DOHH2 (cell line): ENCODE measurements at regions not wholly inside any gene's neighbourhood (a gene's known extent, or its start where the extent isn't known, plus 50 kb on each side); places are given as distances from the start of the nearest gene placed in this dataset.

Experiments
- H3F3A ChIP-seq: fragments of 200-600 bp; sonication (generic), shearing (Covaris generic); 2 replicates; pipeline ENCODE4 v1.6.0; 2016; ENCODE audit warnings: antibody characterized with exemption, mild to moderate bottlenecking; ENCODE audit not compliant: control insufficient read depth, insufficient read depth
- H3K27ac ChIP-seq: fragments of 200-600 bp; sonication (generic); 2 replicates; pipeline ENCODE4 v1.5.1; 2014; ENCODE audit warnings: low read depth, mild to moderate bottlenecking, low read length, moderate library complexity
- H3K27me3 ChIP-seq: fragments of 200-600 bp; sonication (generic); 2 replicates; pipeline ENCODE4 v1.6.1; 2014; ENCODE audit warnings: mild to moderate bottlenecking, low read length, mixed read lengths; ENCODE audit not compliant: control insufficient read depth
- H3K36me3 ChIP-seq: fragments of 200-600 bp; sonication (generic); 2 replicates; pipeline ENCODE4 v1.6.1; 2014; ENCODE audit warnings: mild to moderate bottlenecking, low read length, moderate library complexity, mixed read lengths; ENCODE audit not compliant: control insufficient read depth
- H3K4me1 ChIP-seq: fragments of 200-600 bp; sonication (generic); 2 replicates; pipeline ENCODE4 v1.6.1; 2014; ENCODE audit warnings: mild to moderate bottlenecking, low read length, mixed read lengths; ENCODE audit not compliant: control insufficient read depth
- H3K4me2 ChIP-seq: fragments of 200-600 bp; sonication (generic); 2 replicates; pipeline ENCODE4 v1.6.0; 2014; ENCODE audit warnings: mild to moderate bottlenecking, low read length, moderate library complexity
- H3K4me3 ChIP-seq: fragments of 200-600 bp; sonication (generic); 2 replicates; pipeline ENCODE4 v1.5.1; 2014; ENCODE audit warnings: mild to moderate bottlenecking, low read length, mixed read lengths
- H3K79me2 ChIP-seq: fragments of 200-600 bp; sonication (generic); 2 replicates; pipeline ENCODE4 v1.6.1; 2014; ENCODE audit warnings: mild to moderate bottlenecking, low read length, mixed read lengths; ENCODE audit not compliant: control insufficient read depth
- H3K9me2 ChIP-seq: fragments of 200-600 bp; sonication (generic); replicated peaks from 2 replicates; pipeline ENCODE4 v1.6.1; 2014; ENCODE audit warnings: mild to moderate bottlenecking, low read length, mixed read lengths; ENCODE audit not compliant: control insufficient read depth
- H3K9me3 ChIP-seq: fragments of 200-600 bp; sonication (generic); 2 replicates; pipeline ENCODE4 v1.6.1; 2014; ENCODE audit warnings: antibody characterized with exemption, low read length, mixed read lengths; ENCODE audit not compliant: control insufficient read depth, insufficient read depth
- H4K20me1 ChIP-seq: fragments of 200-600 bp; sonication (generic); 2 replicates; pipeline ENCODE4 v1.6.0; 2014; ENCODE audit warnings: low read depth, mild to moderate bottlenecking, antibody characterized with exemption, low read length, moderate library complexity; ENCODE audit not compliant: control insufficient read depth, insufficient read depth
- EZH2phosphoT487 ChIP-seq: fragments of 200-600 bp; sonication (generic); IDR thresholded peaks from 2 replicates; pipeline ENCODE4 v1.6.1; 2017; ENCODE audit warnings: borderline replicate concordance, mild to moderate bottlenecking, antibody characterized with exemption, low read length, moderate library complexity, mixed read lengths
- TF ChIP-seq, protein P1 (sequence below): fragments of 200-600 bp; sonication (generic); IDR thresholded peaks from one replicate; pipeline ENCODE4 v1.5.1; 2014; ENCODE audit warnings: antibody characterized with exemption, mild to moderate bottlenecking, low read depth, low read length; ENCODE audit not compliant: poor library complexity, severe bottlenecking

DNA sequence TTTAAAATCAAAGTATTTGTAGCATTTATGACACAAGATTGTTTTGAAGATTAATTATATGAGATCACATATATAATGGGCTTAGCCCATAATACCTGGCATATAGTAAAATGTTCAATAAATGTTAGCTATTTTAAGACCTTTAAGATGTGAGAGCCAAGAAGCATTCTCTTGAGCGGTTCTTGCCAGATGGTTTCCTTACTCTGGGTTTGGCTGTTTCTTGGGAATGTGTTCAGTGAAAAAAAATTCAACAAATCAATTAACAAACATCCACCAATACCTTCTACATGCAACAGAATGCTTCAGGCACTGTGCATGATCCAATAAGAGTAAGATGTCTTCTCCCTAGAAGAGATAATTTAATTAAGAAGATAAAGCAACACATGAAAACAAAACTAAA lies 230.4 kb downstream of the CMPK2 start:
- Histone ChIP-seq H3F3A (no peaks in the 10 kb centered on the region), H3K4me3 (no peak overlapping the region), H3K27me3 (no peaks in the 10 kb centered on the region), H4K20me1 (no peaks in the 10 kb centered on the region), H3K4me2 (no peak overlapping the region), H3K27ac (no peak overlapping the region), H3K9me3 (no peaks in the 10 kb centered on the region), H3K4me1 (no peaks in the 10 kb centered on the region), H3K36me3 (no peaks in the 10 kb centered on the region), H3K79me2 (no peaks in the 10 kb centered on the region), H3K9me2 (0 out of 2 replicates have a peak, but pooled peaks cover 2% of the 10 kb centered on the region)
- TF ChIP-seq EZH2phosphoT487, result no peak
- TF ChIP-seq, protein P1, sequence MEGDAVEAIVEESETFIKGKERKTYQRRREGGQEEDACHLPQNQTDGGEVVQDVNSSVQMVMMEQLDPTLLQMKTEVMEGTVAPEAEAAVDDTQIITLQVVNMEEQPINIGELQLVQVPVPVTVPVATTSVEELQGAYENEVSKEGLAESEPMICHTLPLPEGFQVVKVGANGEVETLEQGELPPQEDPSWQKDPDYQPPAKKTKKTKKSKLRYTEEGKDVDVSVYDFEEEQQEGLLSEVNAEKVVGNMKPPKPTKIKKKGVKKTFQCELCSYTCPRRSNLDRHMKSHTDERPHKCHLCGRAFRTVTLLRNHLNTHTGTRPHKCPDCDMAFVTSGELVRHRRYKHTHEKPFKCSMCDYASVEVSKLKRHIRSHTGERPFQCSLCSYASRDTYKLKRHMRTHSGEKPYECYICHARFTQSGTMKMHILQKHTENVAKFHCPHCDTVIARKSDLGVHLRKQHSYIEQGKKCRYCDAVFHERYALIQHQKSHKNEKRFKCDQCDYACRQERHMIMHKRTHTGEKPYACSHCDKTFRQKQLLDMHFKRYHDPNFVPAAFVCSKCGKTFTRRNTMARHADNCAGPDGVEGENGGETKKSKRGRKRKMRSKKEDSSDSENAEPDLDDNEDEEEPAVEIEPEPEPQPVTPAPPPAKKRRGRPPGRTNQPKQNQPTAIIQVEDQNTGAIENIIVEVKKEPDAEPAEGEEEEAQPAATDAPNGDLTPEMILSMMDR, result no peak

DNA sequence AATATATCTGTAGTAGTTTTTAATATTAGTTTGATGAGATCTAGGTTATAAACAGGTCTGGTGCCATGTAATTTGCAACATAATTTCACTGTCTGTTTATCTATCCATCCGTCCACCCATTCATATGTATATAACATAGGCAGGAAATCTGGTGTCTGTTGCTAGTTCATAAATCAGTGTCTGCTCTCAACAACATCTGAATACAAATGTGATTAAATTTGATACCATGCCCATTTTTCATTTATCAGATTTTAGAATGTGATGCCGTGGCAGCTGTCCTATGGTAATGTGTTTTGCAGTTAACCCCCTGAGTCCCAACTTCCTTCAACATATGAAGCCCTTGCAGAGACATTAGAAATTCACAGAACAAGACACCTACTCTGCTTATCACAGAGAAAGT lies 228.4 kb downstream of the CMPK2 start:
- no peaks in the 10 kb centered on the region for H3K36me3 ChIP-seq
- H3K79me2 ChIP-seq, result no peaks in the 10 kb centered on the region
- no peaks in the 10 kb centered on the region for H4K20me1 ChIP-seq
- no peaks in the 10 kb centered on the region for H3K9me2 ChIP-seq
- H3F3A ChIP-seq, result no peaks in the 10 kb centered on the region
- TF ChIP-seq, protein P1, result no peak
- TF ChIP-seq EZH2phosphoT487, result no peak
- H3K9me3 ChIP-seq, result no peaks in the 10 kb centered on the region
- no peak overlapping the region for H3K4me2 ChIP-seq
- no peaks in the 10 kb centered on the region for H3K27me3 ChIP-seq
- no peak overlapping the region for H3K27ac ChIP-seq
- H3K4me1 ChIP-seq, result no peaks in the 10 kb centered on the region
- H3K4me3 ChIP-seq, result no peak overlapping the region

DNA sequence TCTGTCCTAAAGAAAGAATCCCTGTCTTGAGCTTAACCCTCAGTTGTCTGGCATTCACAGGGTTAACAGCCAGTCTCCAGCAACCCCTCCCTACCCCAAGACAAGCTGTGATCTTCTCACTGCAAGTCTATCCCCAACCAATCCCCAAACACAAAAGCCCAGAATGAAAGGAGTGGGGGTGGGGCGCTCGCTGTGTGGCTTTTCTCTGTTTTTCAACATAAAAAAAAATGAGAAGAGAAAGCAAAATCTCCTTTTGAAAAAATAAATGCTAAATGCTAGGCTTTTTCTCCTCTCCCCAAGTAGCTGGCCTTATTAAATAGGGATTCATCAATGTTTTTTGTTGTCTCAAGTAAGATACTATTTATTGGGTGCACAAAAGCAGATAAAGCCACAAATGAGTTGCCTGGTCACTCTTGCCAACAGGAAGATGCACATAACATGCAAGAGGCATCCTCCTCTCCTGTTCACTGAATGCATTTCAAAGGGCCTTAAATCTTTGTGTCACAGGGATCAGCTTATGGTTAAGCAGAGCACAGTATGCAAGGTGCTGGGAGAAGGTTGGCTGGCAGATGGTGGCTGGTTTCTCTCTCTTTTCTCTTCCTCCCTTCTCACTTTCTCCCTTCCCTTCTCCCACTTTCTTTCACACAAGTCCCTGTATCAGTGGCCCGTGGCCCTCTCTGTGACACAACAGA lies 225.6 kb downstream of the CMPK2 start:
- no peaks in the 10 kb centered on the region for H3K36me3 ChIP-seq
- H3K9me3 ChIP-seq, result no peaks in the 10 kb centered on the region
- no peak overlapping the region for H3K27ac ChIP-seq
- H3K27me3 ChIP-seq, result no peaks in the 10 kb centered on the region
- H3K79me2 ChIP-seq, result no peaks in the 10 kb centered on the region
- TF ChIP-seq, protein P1, result no peak
- no peak for TF ChIP-seq EZH2phosphoT487
- no peak overlapping the region for H3K4me2 ChIP-seq
- H3K4me1 ChIP-seq, result no peaks in the 10 kb centered on the region
- H3K4me3 ChIP-seq, result no peak overlapping the region
- H4K20me1 ChIP-seq, result no peaks in the 10 kb centered on the region
- H3F3A ChIP-seq, result no peaks in the 10 kb centered on the region
- H3K9me2 ChIP-seq, result no peaks in the 10 kb centered on the region

DNA sequence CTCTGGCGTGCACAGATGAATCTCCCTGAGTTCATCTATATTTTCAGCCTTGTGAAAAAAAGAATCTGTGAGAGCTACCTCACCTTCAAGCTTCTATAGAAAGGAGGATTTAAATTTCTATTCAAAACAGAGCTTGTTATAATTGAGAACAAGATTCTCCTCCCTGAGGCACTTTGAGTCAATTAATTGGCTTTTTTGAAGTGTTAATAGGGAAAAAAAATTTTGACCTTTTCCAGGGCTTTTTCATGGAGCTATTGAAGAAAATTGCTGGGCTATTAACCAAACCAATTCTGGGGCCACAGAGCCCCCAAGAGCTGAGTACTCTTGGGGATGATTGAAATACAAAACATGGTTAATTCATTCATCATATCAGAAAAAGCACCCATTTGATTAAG lies 225.1 kb downstream of the CMPK2 start:
- Histone ChIP-seq H3K9me2 (no peaks in the 10 kb centered on the region), H3K79me2 (no peaks in the 10 kb centered on the region), H3K4me2 (no peak overlapping the region), H3K27me3 (no peaks in the 10 kb centered on the region), H3F3A (no peaks in the 10 kb centered on the region), H3K4me3 (no peak overlapping the region), H3K36me3 (no peaks in the 10 kb centered on the region), H3K4me1 (no peaks in the 10 kb centered on the region), H3K27ac (no peak overlapping the region), H3K9me3 (no peaks in the 10 kb centered on the region), H4K20me1 (no peaks in the 10 kb centered on the region)
- TF ChIP-seq EZH2phosphoT487, result no peak
- TF ChIP-seq, protein P1, result no peak
